Activated CD8-positive, alpha-beta T cell treated with anti-CD3 and anti-CD28 coated beads for 36 hours (primary cell): ENCODE measurements at regions not wholly inside any gene's neighbourhood (a gene's known extent, or its start where the extent isn't known, plus 50 kb on each side); places are given as distances from the start of the nearest gene placed in this dataset.

Experiments used
- ATAC-seq: fragments of 200-7000 bp; cut with Tn5 transposase; one replicate; pipeline ENCODE4 v1.10.0; 2021; ENCODE audit warnings: mild to moderate bottlenecking, moderate library complexity
- CTCF ChIA-PET: fragments of 350-600 bp; sonication (Branson Sonifier 250); formaldehyde crosslinking; loops from one replicate; lab custom pipeline; 2021; ENCODE audit warnings: antibody characterized with exemption; lab: Charles Lee
- POLR2A ChIA-PET: fragments of 350-600 bp; sonication (Branson Sonifier 250); formaldehyde crosslinking; loops from one replicate; lab custom pipeline; 2021; ENCODE audit warnings: antibody characterized with exemption; lab: Charles Lee
- DNase-seq: peaks from one replicate; pipeline ENCODE4 v3.0.0-alpha.2; 2020
- H3K27ac Mint-ChIP-seq: one replicate; pipeline ENCODE4 v1.8.0; 2021; ENCODE audit warnings: mild to moderate bottlenecking, mixed read lengths
- H3K27me3 Mint-ChIP-seq: one replicate; pipeline ENCODE4 v1.8.0; 2021; ENCODE audit warnings: mixed read lengths
- H3K36me3 Mint-ChIP-seq: one replicate; pipeline ENCODE4 v1.8.0; 2021; ENCODE audit warnings: low read depth, mixed read lengths
- H3K4me1 Mint-ChIP-seq: one replicate; pipeline ENCODE4 v1.8.0; 2021; ENCODE audit warnings: low read depth, mixed read lengths
- H3K4me3 Mint-ChIP-seq: one replicate; pipeline ENCODE4 v1.8.0; 2021; ENCODE audit warnings: mild to moderate bottlenecking, moderate library complexity, mixed read lengths
- H3K9me3 Mint-ChIP-seq: one replicate; pipeline ENCODE4 v1.8.0; 2021; ENCODE audit warnings: mixed read lengths
- intact Hi-C: fragments of 100-400 bp; cut with micrococcal nuclease; formaldehyde crosslinking; loops from one replicate; pipeline ENCODE4 v1.10.0; 2022
- TF ChIP-seq, protein P1 (sequence below): fragments of 200-600 bp; IDR thresholded peaks from one replicate; pipeline ENCODE4 v1.8.0; 2022; ENCODE audit warnings: antibody characterized with exemption, mild to moderate bottlenecking

DNA sequence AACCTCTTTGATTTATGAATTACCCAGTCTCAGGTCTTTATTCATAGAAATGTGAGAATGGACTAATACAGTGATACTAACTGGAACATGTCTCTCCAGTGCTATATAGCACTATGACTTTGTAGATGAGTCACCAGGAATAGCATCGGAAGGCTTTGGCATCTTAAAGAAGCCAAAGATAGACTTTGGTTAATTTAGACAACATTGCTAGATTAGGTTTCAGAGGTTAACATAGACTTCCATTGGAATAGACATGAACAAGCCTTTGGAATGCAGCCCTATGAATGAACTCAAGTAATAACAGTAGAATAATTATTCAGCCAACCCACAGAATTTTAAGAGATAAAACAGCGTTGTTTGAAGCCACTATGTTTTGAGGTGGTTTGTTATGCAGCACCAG, 169.2 kb downstream of the HGF start:
- TF ChIP-seq, protein P1, sequence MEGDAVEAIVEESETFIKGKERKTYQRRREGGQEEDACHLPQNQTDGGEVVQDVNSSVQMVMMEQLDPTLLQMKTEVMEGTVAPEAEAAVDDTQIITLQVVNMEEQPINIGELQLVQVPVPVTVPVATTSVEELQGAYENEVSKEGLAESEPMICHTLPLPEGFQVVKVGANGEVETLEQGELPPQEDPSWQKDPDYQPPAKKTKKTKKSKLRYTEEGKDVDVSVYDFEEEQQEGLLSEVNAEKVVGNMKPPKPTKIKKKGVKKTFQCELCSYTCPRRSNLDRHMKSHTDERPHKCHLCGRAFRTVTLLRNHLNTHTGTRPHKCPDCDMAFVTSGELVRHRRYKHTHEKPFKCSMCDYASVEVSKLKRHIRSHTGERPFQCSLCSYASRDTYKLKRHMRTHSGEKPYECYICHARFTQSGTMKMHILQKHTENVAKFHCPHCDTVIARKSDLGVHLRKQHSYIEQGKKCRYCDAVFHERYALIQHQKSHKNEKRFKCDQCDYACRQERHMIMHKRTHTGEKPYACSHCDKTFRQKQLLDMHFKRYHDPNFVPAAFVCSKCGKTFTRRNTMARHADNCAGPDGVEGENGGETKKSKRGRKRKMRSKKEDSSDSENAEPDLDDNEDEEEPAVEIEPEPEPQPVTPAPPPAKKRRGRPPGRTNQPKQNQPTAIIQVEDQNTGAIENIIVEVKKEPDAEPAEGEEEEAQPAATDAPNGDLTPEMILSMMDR, result no peak
- ChIA-PET POLR2A (no interaction called here), CTCF (no interaction called here)
- Mint-ChIP-seq H3K4me3 (no peak overlapping the region), H3K27me3 (no peaks in the 10 kb centered on the region), H3K4me1 (no peaks in the 10 kb centered on the region), H3K27ac (no peak overlapping the region), H3K36me3 (no peaks in the 10 kb centered on the region), H3K9me3 (no peaks in the 10 kb centered on the region)
- DNase-seq, result no peak
- ATAC-seq, result no peak
- intact Hi-C loops, result no loop called here

DNA sequence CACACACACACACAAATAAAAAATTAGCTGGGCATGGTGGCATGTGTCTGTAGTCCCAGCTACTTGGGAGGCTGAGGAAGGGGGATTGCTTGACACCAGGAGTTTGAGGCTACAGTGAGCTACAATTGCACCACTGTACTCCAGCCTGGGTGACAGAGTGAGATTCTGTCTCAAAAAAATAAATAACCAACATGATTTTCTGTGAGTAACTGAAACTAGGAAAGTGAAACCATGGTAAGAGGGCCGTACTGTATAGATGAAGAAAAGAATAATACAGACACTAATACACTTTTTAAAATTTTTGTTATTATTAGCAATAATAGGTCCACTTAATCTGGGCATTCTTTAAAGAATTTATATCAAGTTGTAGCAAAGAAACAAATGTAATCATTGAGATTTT, 170.9 kb downstream of the HGF start:
- no peaks in the 10 kb centered on the region for H3K4me1 Mint-ChIP-seq
- POLR2A ChIA-PET, result no interaction called here
- intact Hi-C loops, result no loop called here
- no peak for DNase-seq
- H3K4me3 Mint-ChIP-seq, result no peak overlapping the region
- CTCF ChIA-PET, result no interaction called here
- H3K27me3 Mint-ChIP-seq, result no peaks in the 10 kb centered on the region
- no peaks in the 10 kb centered on the region for H3K36me3 Mint-ChIP-seq
- no peaks in the 10 kb centered on the region for H3K9me3 Mint-ChIP-seq
- no peak for ATAC-seq
- no peak overlapping the region for H3K27ac Mint-ChIP-seq
- TF ChIP-seq, protein P1, result no peak

DNA sequence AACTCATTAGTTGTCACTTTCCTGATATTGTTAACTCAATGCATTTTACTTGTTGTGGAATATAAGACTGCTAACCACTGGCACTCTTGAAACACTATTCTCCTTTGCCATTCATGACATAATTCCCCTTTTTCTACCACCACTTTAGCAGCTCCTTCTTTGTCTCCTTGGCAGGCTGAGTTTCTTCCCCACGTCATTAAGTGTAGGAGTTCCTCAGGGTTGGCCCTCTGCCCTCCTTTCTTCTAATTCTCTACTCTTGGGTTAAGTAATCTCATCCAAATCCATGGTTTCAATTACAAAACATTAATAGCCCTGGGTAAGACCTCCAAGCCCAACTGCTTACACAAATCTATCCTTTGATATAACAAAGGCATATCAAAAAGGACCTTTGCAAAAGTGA, 175.1 kb downstream of the HGF start:
- no peak overlapping the region for H3K4me3 Mint-ChIP-seq
- POLR2A ChIA-PET, result no interaction called here
- DNase-seq, result no peak
- H3K36me3 Mint-ChIP-seq, result no peaks in the 10 kb centered on the region
- ATAC-seq, result no peak
- peaks cover 9% of the 10 kb centered on the region for H3K9me3 Mint-ChIP-seq
- no peaks in the 10 kb centered on the region for H3K27me3 Mint-ChIP-seq
- intact Hi-C loops, result no loop called here
- no peaks in the 10 kb centered on the region for H3K4me1 Mint-ChIP-seq
- CTCF ChIA-PET, result no interaction called here
- TF ChIP-seq, protein P1, result no peak
- H3K27ac Mint-ChIP-seq, result no peak overlapping the region

DNA sequence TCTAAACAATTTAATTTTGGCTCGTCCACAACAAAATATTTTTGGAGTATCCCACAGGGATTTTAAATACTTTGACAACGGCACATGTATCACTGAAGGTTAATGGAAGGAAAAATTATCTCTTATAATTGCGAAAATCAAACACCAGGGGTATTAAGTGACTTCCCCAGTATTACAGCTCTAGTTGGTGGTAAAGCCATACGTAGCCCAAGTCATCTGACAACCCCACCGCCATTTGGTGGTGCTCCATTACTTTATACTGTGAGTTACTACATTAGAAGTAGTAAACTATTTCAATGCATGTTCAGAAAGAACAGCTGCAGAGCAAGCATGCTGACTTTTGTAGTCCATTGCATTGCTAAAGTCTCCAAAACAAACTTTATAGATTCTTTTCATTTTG, 179.7 kb downstream of the HGF start:
- ChIA-PET POLR2A (interaction anchor here (1.1 kb wide), 1 partner anchor 8 kb away, joined by 3 read pairs; no protein-coding TSS in a partner anchor), CTCF (no interaction called here)
- Mint-ChIP-seq H3K27me3 (no peaks in the 10 kb centered on the region), H3K4me3 (no peak overlapping the region), H3K27ac (no peak overlapping the region), H3K36me3 (no peaks in the 10 kb centered on the region), H3K9me3 (peaks cover 9% of the 10 kb centered on the region), H3K4me1 (no peaks in the 10 kb centered on the region)
- ATAC-seq (no peak), DNase-seq (no peak)
- TF ChIP-seq, protein P1, result no peak
- intact Hi-C loops, result no loop called here

- DNase-seq (no peak), ATAC-seq (no peak)
- Mint-ChIP-seq H3K4me1 (no peaks in the 10 kb centered on the region), H3K27ac (no peak overlapping the region), H3K27me3 (no peaks in the 10 kb centered on the region), H3K4me3 (no peak overlapping the region), H3K9me3 (no peaks in the 10 kb centered on the region), H3K36me3 (no peaks in the 10 kb centered on the region)
- intact Hi-C loops, result no loop called here
- CTCF ChIA-PET, result no interaction called here
- TF ChIP-seq, protein P1, result no peak
- POLR2A ChIA-PET, result no interaction called here
These were observed 185.2 kb downstream of the HGF start for GRCh38 chr7:81584667-81585066.
